Suppressor macrophage (primary cell): ENCODE measurements at regions not wholly inside any gene's neighbourhood (a gene's known extent, or its start where the extent isn't known, plus 50 kb on each side); places are given as distances from the start of the nearest gene placed in this dataset.

Experiments
- DNase-seq, 4 experiments: peaks; one replicate each; pipeline ENCODE4 v3.0.0-alpha.2; 2020 to 2022

DNA sequence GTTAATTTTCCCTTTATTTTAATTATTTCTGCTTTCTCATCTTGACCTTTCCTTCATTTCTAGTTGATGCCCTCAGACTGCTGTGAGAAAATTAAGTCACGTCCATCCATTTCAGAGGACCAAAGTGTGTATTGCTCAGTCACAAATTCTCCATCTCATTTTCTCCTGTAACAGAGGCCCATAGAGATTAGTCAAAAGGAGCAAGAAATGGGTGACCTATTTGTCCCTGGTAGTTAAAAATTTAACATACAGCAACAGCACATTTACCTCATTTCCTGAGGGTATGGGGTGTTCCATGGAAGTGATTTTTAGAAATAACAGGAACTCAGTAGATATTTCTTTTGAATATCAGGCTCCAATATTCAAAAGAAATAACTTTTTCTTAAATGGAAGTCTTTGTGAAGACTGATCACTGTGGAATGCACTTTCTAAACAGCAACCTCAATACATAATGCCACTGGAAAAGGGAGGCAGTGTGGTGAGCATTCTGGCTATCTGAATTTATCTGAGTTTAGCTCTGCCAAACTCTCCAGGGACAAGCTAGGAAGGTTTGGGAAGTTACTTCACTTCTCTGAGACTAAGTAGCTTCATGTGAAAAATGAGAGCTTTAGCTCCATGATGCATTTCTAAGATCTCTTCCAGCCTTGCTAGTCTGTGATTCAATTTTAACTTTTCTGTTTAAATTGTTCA, 808.2 kb downstream of the SQOR start:
- DNase-seq: no peak

- no peak for DNase-seq
These were observed 815.4 kb downstream of the SQOR start for GRCh38 chr15:46450112-46450809.

DNA sequence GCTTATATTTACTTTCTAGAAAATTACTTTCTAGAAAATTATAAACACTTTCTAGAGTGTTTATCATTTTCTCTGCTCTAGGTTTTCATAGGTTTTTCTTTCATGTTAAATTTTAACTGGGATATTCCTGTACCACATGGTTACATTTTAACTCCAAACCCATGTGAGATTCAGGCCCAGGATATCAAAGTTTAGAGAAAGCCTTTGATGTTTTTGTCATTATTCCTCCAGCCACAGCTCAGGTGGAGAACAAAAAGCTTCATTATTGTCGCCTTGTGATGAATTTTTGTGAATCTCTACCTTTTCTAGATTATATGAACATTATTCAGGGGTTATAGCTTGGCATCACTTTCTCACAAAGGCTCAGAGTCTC, 816.0 kb downstream of the SQOR start:
- DNase-seq: no peak

GRCh38 chr15:46452297-46452820, 817.5 kb downstream of the SQOR start:
- no peak for DNase-seq

- no peak for DNase-seq
These were observed 821.6 kb downstream of the SQOR start for GRCh38 chr15:46456456-46456855.

DNA sequence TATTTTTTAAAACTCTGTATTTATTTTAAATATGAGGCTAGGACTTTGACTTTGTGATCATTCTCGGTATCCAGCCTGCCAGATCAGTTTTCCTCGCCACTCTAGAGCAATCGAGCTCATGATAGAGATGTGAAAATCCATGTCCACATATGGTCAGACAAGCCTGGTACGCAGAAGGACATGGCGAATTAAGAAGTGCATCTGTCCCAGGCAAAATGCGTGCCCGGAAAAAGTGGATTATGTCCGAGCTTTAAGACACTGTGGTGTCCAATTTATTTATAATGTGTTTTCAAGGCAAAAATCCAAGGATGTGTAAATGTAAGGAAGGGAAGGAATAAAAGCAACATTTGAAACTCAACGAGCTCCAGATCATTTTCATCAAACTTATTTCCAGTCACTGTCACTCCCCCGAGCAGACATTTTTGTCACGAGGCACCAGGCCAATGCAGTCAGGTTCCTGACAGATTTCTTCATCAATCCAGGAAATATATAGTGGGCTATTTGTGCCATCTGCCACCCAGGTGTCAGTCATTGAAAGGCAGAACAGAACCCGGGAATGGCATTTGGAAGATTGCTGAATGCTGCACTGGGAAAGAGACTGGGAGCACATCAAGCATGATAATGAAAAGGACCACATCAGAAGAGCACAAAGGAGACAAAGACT, 825.7 kb downstream of the SQOR start:
- no peak for DNase-seq

GRCh38 chr15:46461416-46461815, 826.6 kb downstream of the SQOR start:
- DNase-seq: no peak

DNA sequence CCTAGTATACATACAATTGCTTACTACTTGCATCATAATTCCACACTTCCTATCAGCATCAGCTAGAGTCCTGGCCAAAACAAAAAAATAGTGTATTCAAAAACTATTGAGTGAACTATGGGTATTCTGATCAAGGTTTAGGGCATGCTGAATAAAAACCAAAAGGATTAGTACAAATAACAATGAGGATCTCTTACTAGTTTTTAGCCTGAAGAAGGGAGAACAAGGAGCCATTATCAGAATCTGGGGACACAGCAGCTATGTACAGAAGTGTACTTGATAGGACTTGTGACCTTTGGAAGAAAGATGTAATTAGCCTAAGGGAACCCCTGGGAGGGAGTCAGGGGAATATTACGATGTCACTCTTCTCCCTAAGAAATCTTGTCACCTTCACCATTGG, 832.2 kb downstream of the SQOR start:
- no peak for DNase-seq

DNA sequence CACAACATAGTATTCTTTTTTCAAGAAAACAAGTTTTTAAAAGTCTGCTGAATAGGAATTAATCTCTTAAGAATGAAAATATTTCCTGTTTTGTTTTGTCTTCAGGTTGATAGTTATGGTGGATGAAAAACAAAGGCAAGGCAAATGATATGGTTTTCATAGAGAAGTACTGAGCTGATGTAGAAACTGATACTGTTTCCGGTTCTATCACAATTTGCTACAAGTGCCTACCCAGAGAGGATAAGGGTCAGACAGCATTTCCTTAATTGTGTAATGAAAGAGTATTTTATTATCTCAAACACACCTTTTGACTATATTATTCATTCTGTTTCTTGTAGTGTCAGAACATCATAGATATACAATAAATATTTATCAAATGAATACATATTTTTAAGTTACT, 836.3 kb downstream of the SQOR start:
- no peak for DNase-seq

DNA sequence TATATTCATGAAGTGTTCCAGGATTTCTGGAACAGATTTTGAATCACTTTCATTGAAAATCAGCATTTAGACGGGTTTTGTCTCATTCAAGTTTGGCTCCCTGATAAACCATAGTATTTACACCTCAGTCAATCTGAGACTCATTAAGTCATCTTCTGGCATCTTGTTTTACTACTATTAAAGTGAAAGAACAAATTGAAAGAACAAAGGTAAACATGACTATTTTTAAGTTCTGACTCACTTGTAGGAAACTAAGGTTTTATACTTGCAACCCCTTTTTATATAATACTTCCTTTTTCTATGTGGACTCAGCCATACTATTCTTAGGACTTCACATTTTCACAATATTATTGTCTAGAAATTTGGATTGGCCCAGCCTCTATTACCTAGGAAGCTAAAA, 854.4 kb downstream of the SQOR start:
- DNase-seq: no peak

GRCh38 chr15:46496491-46497115, 861.8 kb downstream of the SQOR start:
- no peak for DNase-seq

DNA sequence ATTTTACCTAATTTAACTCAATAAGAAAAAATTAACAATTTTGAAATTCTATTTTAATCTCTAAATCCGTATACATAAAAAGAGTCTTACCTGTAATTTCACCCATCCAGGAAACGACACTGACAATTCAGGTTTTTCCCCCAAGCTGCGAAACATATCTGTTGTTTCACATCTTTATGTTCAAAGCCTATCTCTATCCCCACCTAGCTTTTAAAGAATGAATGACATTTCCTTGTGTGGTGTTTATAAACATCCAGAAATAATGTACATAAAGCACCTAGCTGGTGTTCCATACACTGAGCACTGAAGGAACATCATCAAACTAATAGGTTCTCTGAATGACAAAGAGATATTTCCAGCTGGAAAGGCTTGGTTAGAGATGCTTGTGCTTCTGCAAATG, 867.8 kb downstream of the SQOR start:
- no peak for DNase-seq

- no peak for DNase-seq
These were observed 883.6 kb downstream of the SQOR start for GRCh38 chr15:46518381-46518780.

DNA sequence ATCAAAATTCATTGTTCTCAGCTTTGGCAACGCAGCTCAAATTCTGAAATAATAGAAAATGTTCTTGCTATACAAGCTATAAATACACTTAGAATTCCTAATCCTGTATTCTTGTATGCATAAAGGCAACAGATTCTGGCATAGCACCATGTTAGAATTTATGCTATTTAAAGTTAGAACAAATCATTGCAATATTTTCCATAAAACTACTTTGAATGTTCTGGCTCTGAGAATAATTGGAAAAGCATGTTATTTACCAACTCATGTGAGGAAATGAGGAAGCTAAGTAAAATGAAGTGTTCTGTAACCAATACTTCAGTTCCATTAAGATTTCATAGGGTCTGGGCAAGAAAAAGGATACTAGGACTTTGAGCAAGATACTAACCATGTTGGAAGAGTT, 888.9 kb downstream of the SQOR start:
- no peak for DNase-seq

DNA sequence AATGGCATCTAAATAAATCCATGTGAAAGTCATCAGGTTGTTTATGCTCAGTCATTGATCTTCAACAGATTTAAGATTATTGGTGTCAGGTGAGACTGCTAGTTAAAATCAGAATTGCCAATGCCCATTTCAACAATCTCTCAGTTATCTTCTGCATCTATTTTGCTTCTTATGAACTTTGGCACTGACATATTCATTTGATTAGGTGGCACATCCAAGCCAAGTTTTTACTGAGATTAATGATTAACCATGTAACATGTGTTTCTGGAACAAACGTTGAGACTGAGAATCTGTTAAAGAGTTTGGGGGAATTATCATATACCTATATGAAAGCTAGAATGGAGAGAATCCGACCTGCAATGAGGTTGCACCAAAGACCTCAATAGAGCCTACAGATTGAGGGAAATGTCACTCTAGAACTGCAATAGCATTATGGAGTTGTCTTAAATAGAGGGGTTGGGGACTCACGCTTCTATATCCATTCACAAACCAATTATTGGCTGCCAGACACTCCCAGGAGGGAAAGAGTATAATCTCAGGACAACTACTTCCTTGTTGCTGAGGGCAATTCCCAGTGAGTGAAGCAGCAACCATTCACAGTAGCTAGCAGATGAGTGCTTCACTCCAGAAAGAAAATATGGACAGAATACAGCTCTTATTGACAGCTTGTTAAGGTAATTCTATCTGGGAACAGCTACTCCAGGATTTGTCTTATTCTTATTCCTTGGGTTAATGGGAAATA, 891.3 kb downstream of the SQOR start:
- DNase-seq: no peak

GRCh38 chr15:46526726-46527110, 891.9 kb downstream of the SQOR start:
- DNase-seq: no peak

GRCh38 chr15:46543626-46544025, 908.8 kb downstream of the SQOR start:
- no peak for DNase-seq

GRCh38 chr15:46548989-46549388, 914.2 kb downstream of the SQOR start:
- DNase-seq: no peak

GRCh38 chr15:46552316-46552715, 917.5 kb downstream of the SQOR start:
- no peak for DNase-seq

- DNase-seq: no peak
These were observed 920.7 kb downstream of the SQOR start for GRCh38 chr15:46555547-46555946.

GRCh38 chr15:46556010-46556409, 921.2 kb downstream of the SQOR start:
- no peak for DNase-seq

DNA sequence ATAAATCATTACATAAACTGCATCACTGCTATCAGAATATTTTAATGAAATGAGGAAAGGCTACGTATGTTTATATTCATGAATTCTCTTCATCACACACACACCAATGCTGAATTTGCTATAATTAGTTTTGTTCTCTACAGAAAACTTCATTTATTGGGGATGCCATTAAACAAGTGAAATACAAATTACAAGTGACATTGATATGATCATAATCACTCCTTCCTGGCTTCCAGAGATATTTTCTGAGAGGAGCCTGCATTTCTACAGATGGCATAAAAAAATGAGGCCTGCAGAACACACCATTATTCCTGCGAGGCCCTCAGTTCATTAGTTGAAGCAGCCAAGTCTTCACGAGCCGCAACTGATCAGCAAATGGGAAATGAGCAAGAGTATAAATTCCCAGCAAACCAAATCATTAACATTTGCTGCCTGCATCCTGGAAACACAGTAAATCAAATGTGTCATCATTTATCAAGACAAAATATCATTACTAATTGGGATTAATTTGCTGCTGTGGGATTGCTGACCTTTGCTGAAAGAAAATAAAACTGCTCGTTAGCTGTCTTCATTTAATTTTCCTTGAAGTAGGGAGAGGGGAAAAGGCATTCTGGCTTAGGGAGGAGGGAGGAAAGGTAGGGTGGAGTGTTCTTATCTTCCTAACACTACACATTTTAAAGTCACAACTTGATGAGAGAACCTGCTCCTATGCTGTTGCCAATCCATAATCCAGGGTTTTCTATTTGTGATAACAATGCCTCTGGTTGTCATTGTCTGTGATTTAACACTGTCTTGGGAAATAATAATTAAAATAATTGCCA, 921.9 kb downstream of the SQOR start:
- no peak for DNase-seq
